ENCODE measurements at regions not wholly inside any gene's neighbourhood (a gene's known extent, or its start where the extent isn't known, plus 50 kb on each side); places are given as distances from the start of the nearest gene placed in this dataset.
"Not testable (repeated sequence)": the region's sequence is repeated elsewhere in the genome, so short reads cannot be mapped to it uniquely, and the experiment has no call there.

GRCh38 chr6:92708270-92708669 is 711.1 kb downstream of the EPHA7 start:
- DNase-seq, result no peak

GRCh38 chr6:92706976-92707375 is 712.4 kb downstream of the EPHA7 start:
- no peak for DNase-seq

- DNase-seq, result no peak
Observed at GRCh38 chr6:92701425-92702096, 717.8 kb downstream of the EPHA7 start.

- DNase-seq, result no peak
Observed at GRCh38 chr6:92700411-92700810, 718.9 kb downstream of the EPHA7 start.

- DNase-seq, result no peak
Observed at GRCh38 chr6:92690997-92691599, 728.3 kb downstream of the EPHA7 start.

- DNase-seq, result no peak
Observed at GRCh38 chr6:92688342-92688741, 731.0 kb downstream of the EPHA7 start.

- DNase-seq, result no peak
Observed at GRCh38 chr6:92687278-92687677, 732.1 kb downstream of the EPHA7 start.

- no peak for DNase-seq
Observed at GRCh38 chr6:92684386-92684785, 735.0 kb downstream of the EPHA7 start.

- DNase-seq, result no peak
Observed at GRCh38 chr6:92683748-92684147, 735.6 kb downstream of the EPHA7 start.

GRCh38 chr6:92682516-92683398 is 736.6 kb downstream of the EPHA7 start:
- DNase-seq, result no peak

- DNase-seq, result no peak
Observed at GRCh38 chr6:92681401-92681800, 738.0 kb downstream of the EPHA7 start.

GRCh38 chr6:92671462-92671861 is 747.9 kb downstream of the EPHA7 start:
- not testable (repeated sequence) for DNase-seq

- no peak for DNase-seq
Observed at GRCh38 chr6:92667843-92668242, 751.5 kb downstream of the EPHA7 start.

- DNase-seq, result no peak
Observed at GRCh38 chr6:92648364-92649086, 770.8 kb downstream of the EPHA7 start.

GRCh38 chr6:92647630-92648029 is 771.7 kb downstream of the EPHA7 start:
- no peak for DNase-seq

GRCh38 chr6:92644104-92644791 is 775.1 kb downstream of the EPHA7 start:
- peak; percentile 4 for DNase-seq

GRCh38 chr6:92635553-92636153 is 783.7 kb downstream of the EPHA7 start:
- DNase-seq, result no peak

GRCh38 chr6:92634561-92634960 is 784.8 kb downstream of the EPHA7 start:
- no peak for DNase-seq

- no peak for DNase-seq
Observed at GRCh38 chr6:92623431-92623830, 795.9 kb downstream of the EPHA7 start.

- no peak for DNase-seq
Observed at GRCh38 chr6:92617721-92618120, 801.6 kb downstream of the EPHA7 start.

- no peak for DNase-seq
Observed at GRCh38 chr6:92608751-92609150, 810.6 kb downstream of the EPHA7 start.

- no peak for DNase-seq
Observed at GRCh38 chr6:92593201-92593600, 826.2 kb downstream of the EPHA7 start.

Measured in activated CD4-positive, alpha-beta T cell treated with anti-CD3 and anti-CD28 coated beads, Interleukin-2, amount 50 U/mL, for 16 hours (primary cell).